HEK293 (cell line): ENCODE measurements at regions not wholly inside any gene's neighbourhood (a gene's known extent, or its start where the extent isn't known, plus 50 kb on each side); places are given as distances from the start of the nearest gene placed in this dataset.

Experiments
- CTCF ChIA-PET: fragments of 350-600 bp; formaldehyde crosslinking; extraction: SDS; loops from one replicate; lab custom pipeline; 2021; ENCODE audit warnings: antibody characterized with exemption; lab: Yijun Ruan, JAX
- POLR2A ChIA-PET: fragments of 300-600 bp; formaldehyde crosslinking; extraction: SDS; loops from one replicate; lab custom pipeline; 2020; ENCODE audit warnings: antibody characterized with exemption, inconsistent platforms; lab: Yijun Ruan, JAX
- H3K27ac ChIP-seq: fragments of 200-500 bp; sonication (Bioruptor generic); 2 replicates; pipeline ENCODE4 v1.5.1; 2014; ENCODE audit warnings: low read depth, low read length, control low read depth, inconsistent platforms; ENCODE audit errors: extremely low read depth
- H3K36me3 ChIP-seq, 2 experiments: fragments of 200-500 bp in 1 of 2; sonication (Bioruptor generic) in 1 of 2; 1 replicate in 1 of 2; 2 replicates in 1 of 2; pipeline ENCODE4 v1.5.1; 2014 to 2017; ENCODE audit warnings: inconsistent platforms in 2 of 2, low read length in 2 of 2; ENCODE audit not compliant: control insufficient read depth in 2 of 2, insufficient read depth in 1 of 2
- H3K4me1 ChIP-seq: fragments of 200-500 bp; sonication (Bioruptor generic); 2 replicates; pipeline ENCODE4 v1.5.1; 2014; ENCODE audit warnings: mild to moderate bottlenecking, low read length, inconsistent platforms; ENCODE audit not compliant: control insufficient read depth, insufficient read depth
- H3K4me3 ChIP-seq: 2 replicates; pipeline ENCODE4 v1.5.1; 2011; ENCODE audit warnings: low read depth, mild to moderate bottlenecking, control low read depth, low read length, moderate library complexity
- H3K9me3 ChIP-seq: fragments of 200-500 bp; sonication (Bioruptor generic); 2 replicates; pipeline ENCODE4 v1.5.1; 2014; ENCODE audit warnings: low read depth, low read length, inconsistent platforms; ENCODE audit not compliant: control insufficient read depth, insufficient read depth
- INSM2 ChIP-seq: fragments of 450-650 bp; formaldehyde crosslinking; IDR thresholded peaks from 2 replicates; pipeline ENCODE4 v1.5.1; 2016; ENCODE audit warnings: missing biosample characterization, missing genetic modification characterization
- KLF1 ChIP-seq: fragments of 450-650 bp; formaldehyde crosslinking; IDR thresholded peaks from 2 replicates; pipeline ENCODE4 v1.5.1; 2016; ENCODE audit warnings: missing biosample characterization, missing genetic modification characterization
- ZBTB7A ChIP-seq: fragments of 450-650 bp; formaldehyde crosslinking; IDR thresholded peaks from 2 replicates; pipeline ENCODE4 v1.5.1; 2016; ENCODE audit warnings: low read depth, missing biosample characterization, missing genetic modification characterization
- ZFP41 ChIP-seq: fragments of 450-650 bp; formaldehyde crosslinking; IDR thresholded peaks from 2 replicates; pipeline ENCODE4 v1.5.1; 2016; ENCODE audit warnings: missing biosample characterization, missing genetic modification characterization, borderline replicate concordance
- ZNF157 ChIP-seq: fragments of 450-650 bp; formaldehyde crosslinking; IDR thresholded peaks from 2 replicates; pipeline ENCODE4 v1.5.1; 2016; ENCODE audit warnings: missing biosample characterization, missing genetic modification characterization
- ZNF19 ChIP-seq: fragments of 450-650 bp; formaldehyde crosslinking; IDR thresholded peaks from 2 replicates; pipeline ENCODE4; 2016; ENCODE audit warnings: missing biosample characterization, missing genetic modification characterization, low read depth
- ZNF2 ChIP-seq: fragments of 450-650 bp; formaldehyde crosslinking; IDR thresholded peaks from 2 replicates; pipeline ENCODE4 v1.5.1; 2016; ENCODE audit warnings: missing biosample characterization, missing genetic modification characterization
- ZNF221 ChIP-seq: fragments of 450-650 bp; formaldehyde crosslinking; IDR thresholded peaks from 2 replicates; pipeline ENCODE4 v1.5.1; 2017; ENCODE audit warnings: missing biosample characterization, missing genetic modification characterization, borderline replicate concordance
- ZNF354C ChIP-seq: fragments of 450-650 bp; formaldehyde crosslinking; IDR thresholded peaks from 2 replicates; pipeline ENCODE4 v1.5.1; 2016; ENCODE audit warnings: missing biosample characterization, missing genetic modification characterization, low read depth, borderline replicate concordance
- ZNF366 ChIP-seq: fragments of 450-650 bp; formaldehyde crosslinking; conservative IDR thresholded peaks from 2 replicates; pipeline ENCODE4 v1.5.1; 2016; ENCODE audit warnings: missing biosample characterization, missing genetic modification characterization
- ZNF416 ChIP-seq: fragments of 450-650 bp; formaldehyde crosslinking; IDR thresholded peaks from 2 replicates; pipeline ENCODE4 v1.5.1; 2016; ENCODE audit warnings: missing biosample characterization, missing genetic modification characterization
- ZNF449 ChIP-seq: fragments of 450-650 bp; formaldehyde crosslinking; IDR thresholded peaks from 2 replicates; pipeline ENCODE4 v1.5.1; 2017; ENCODE audit warnings: missing biosample characterization, mild to moderate bottlenecking, missing genetic modification characterization, moderate library complexity
- ZNF473 ChIP-seq: fragments of 450-650 bp; formaldehyde crosslinking; IDR thresholded peaks from 2 replicates; pipeline ENCODE4 v1.5.1; 2017; ENCODE audit warnings: missing biosample characterization, missing genetic modification characterization
- ZNF488 ChIP-seq: fragments of 450-650 bp; formaldehyde crosslinking; IDR thresholded peaks from 2 replicates; pipeline ENCODE4 v1.5.1; 2016; ENCODE audit warnings: missing biosample characterization, missing genetic modification characterization
- ZNF521 ChIP-seq: fragments of 450-650 bp; formaldehyde crosslinking; IDR thresholded peaks from 2 replicates; pipeline ENCODE4 v1.5.1; 2017; ENCODE audit warnings: missing biosample characterization, mild to moderate bottlenecking, missing genetic modification characterization
- ZSCAN30 ChIP-seq: fragments of 450-650 bp; IDR thresholded peaks from 2 replicates; pipeline ENCODE4 v1.5.1; 2018; ENCODE audit warnings: missing biosample characterization, mild to moderate bottlenecking, missing genetic modification characterization, moderate library complexity
- TF ChIP-seq, protein P1 (sequence below): fragments of 450-650 bp; formaldehyde crosslinking; IDR thresholded peaks from 2 replicates; pipeline ENCODE4 v1.5.1; 2016; ENCODE audit warnings: missing biosample characterization, missing genetic modification characterization
- TF ChIP-seq, protein P2 (sequence below): IDR thresholded peaks from 2 replicates; pipeline ENCODE4 v1.6.1; 2011; ENCODE audit warnings: mild to moderate bottlenecking, low read depth, low read length, borderline replicate concordance
- TF ChIP-seq, protein P3 (sequence below): fragments of 450-650 bp; formaldehyde crosslinking; IDR thresholded peaks from 2 replicates; pipeline ENCODE4 v1.5.1; 2017; ENCODE audit warnings: missing biosample characterization, missing genetic modification characterization

DNA sequence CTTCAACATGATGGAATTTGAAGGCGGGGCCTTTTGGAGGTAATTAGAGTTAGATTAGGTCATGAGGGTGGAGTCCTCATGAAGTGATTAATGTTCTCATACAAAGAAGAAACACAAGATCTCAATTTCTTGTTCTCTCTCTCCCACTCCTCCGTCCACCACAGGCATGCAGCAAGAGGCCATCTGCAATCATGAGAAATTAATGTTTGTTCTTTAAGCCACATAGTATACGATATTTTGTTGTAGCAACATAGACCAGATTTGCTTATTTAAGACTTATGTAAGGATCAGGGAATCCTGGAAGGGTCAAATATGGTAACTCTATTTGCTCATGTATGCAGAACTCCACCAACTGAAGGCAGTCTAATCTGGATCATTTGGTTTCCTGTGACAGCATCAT lies 429.0 kb downstream of the LRIG3 start (continued):
- TF ChIP-seq, protein P1, sequence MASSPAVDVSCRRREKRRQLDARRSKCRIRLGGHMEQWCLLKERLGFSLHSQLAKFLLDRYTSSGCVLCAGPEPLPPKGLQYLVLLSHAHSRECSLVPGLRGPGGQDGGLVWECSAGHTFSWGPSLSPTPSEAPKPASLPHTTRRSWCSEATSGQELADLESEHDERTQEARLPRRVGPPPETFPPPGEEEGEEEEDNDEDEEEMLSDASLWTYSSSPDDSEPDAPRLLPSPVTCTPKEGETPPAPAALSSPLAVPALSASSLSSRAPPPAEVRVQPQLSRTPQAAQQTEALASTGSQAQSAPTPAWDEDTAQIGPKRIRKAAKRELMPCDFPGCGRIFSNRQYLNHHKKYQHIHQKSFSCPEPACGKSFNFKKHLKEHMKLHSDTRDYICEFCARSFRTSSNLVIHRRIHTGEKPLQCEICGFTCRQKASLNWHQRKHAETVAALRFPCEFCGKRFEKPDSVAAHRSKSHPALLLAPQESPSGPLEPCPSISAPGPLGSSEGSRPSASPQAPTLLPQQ (tag by site-specific recombination) = no peak
- no peak for TF ChIP-seq ZNF521 (tag by site-specific recombination)
- TF ChIP-seq ZNF449 (tag by site-specific recombination) = no peak
- no peak for TF ChIP-seq KLF1 (tag by site-specific recombination)
- no peak for TF ChIP-seq ZNF366 (tag by site-specific recombination)

DNA sequence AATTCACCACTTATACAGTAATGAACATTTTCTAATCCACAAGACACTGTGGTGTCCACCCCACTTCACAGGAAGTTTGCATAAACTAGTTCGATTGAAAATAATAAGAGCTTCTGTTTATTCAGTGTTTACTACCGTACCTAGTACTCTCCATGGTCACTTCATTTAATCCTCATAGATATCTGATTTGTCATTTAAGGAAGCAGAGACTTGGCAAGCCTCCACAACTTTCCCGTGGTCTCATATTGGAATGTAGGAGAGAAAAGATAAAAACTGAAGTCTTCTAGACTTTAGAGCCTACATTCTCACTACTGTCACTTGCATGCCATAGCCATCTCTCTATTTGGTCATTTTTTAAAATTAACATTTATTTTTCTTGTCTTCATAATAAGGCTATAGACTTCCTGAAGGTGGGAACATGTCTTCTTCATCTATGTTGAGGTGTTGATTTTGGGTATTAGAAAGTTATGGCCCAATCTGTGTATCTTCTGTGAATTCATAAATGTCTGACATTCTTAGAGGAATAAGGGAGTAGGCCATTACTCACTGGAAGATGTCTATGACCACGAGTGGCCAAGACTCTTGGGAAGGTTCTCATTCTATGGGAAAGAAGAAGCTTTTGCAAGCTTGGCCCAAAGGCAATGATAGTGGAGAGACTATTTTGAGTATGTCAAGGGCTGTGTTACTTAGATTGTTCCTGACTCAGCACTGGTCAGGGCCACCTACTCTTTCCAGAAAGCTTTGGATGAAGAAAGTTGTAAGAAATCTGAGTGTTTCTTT lies 423.7 kb downstream of the LRIG3 start:
- Histone ChIP-seq H3K9me3 (no peaks in the 10 kb centered on the region), H3K4me1 (no peaks in the 10 kb centered on the region), H3K27ac (no peak overlapping the region), H3K4me3 (no peak overlapping the region), H3K36me3 (no peaks in the 10 kb centered on the region)
- ChIA-PET POLR2A (no interaction called here), CTCF (interaction anchor here (0.9 to 1.2 kb wide), 2 partner anchors 18 to 44 kb away, joined by 4 read pairs; no protein-coding TSS in a partner anchor)
- TF ChIP-seq ZNF473 (tag by site-specific recombination) (no peak), ZSCAN30 (tag by site-specific recombination) (no peak), ZNF416 (tag by site-specific recombination) (no peak), ZNF354C (tag by site-specific recombination) (no peak), ZNF221 (tag by site-specific recombination) (no peak), ZNF488 (tag by site-specific recombination) (no peak), INSM2 (tag by site-specific recombination) (no peak), ZNF2 (tag by site-specific recombination) (no peak), ZNF157 (tag by site-specific recombination) (no peak), ZBTB7A (tag by site-specific recombination) (no peak), ZNF366 (tag by site-specific recombination) (no peak), ZFP41 (tag by site-specific recombination) (no peak), ZNF19 (no peak)
- TF ChIP-seq, protein P2, sequence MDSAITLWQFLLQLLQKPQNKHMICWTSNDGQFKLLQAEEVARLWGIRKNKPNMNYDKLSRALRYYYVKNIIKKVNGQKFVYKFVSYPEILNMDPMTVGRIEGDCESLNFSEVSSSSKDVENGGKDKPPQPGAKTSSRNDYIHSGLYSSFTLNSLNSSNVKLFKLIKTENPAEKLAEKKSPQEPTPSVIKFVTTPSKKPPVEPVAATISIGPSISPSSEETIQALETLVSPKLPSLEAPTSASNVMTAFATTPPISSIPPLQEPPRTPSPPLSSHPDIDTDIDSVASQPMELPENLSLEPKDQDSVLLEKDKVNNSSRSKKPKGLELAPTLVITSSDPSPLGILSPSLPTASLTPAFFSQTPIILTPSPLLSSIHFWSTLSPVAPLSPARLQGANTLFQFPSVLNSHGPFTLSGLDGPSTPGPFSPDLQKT = no peak
- TF ChIP-seq, protein P3, sequence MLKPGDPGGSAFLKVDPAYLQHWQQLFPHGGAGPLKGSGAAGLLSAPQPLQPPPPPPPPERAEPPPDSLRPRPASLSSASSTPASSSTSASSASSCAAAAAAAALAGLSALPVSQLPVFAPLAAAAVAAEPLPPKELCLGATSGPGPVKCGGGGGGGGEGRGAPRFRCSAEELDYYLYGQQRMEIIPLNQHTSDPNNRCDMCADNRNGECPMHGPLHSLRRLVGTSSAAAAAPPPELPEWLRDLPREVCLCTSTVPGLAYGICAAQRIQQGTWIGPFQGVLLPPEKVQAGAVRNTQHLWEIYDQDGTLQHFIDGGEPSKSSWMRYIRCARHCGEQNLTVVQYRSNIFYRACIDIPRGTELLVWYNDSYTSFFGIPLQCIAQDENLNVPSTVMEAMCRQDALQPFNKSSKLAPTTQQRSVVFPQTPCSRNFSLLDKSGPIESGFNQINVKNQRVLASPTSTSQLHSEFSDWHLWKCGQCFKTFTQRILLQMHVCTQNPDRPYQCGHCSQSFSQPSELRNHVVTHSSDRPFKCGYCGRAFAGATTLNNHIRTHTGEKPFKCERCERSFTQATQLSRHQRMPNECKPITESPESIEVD = no peak
